ENCODE measurements at regions not wholly inside any gene's neighbourhood (a gene's known extent, or its start where the extent isn't known, plus 50 kb on each side); places are given as distances from the start of the nearest gene placed in this dataset.

DNA sequence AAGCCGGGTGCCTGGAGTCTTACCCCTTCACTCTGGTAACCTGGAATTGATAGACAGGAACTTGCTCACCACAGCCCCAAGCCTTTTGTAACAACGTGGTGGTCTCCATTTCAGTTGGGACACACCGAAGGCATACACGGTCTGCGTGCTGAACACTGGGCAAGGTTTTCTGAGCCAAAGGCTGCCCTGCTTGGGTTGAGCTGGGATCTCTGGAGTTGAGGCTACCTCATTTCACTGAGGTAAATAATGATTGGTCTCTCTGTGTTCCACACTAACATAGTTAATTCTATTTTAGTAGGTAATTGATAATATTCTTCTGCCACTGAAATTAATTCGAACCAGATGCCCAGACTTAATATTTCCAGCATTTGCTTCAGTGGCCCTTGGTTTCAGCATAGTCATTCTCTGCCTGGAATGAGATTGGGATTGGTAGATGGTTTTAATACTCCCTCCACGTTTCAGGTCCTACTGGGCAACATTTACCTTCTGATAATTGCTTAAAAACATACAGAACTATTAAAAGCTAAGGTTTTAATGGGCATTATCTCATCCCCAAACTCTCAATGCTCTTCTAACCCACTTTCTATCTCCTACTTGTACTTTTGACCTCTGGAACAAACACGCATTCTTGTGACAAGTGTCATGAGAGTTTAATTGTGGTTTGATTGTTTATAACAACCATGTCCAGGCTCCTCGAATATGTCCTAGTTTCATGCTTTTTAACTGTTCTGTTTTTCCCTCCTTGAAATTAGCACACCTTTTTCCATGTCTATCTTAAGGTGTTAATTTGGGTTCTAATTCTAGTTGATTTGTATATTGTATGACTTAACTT lies 202.3 kb upstream of the KLF6 start:
- H3K4me1 ChIP-seq (ENCODE audit: control insufficient read depth in 1 of 2, extremely low read depth in 1 of 2, insufficient read depth in 2 of 2, low read length in 2 of 2), result no peaks in the 10 kb centered on the region
- H3K36me3 Mint-ChIP-seq, result peaks cover 5% of the 10 kb centered on the region
- WGBS (ENCODE audit: insufficient coverage), result 75% methylated on average over 2 of the region's 9 CpGs
- POLR2A ChIA-PET, result no interaction called here
- no peak for DNase-seq
- no peak overlapping the region for H3K4me3 Mint-ChIP-seq
- no peaks in the 10 kb centered on the region for H3K36me3 ChIP-seq (ENCODE audit: control insufficient read depth in 2 of 2, extremely low read depth in 1 of 2, insufficient read depth in 1 of 2, low read length in 1 of 2)
- no peak overlapping the region for H3K4me3 ChIP-seq (ENCODE audit: control insufficient read depth in 1 of 2, extremely low read depth in 1 of 2, low read length in 1 of 2)
- H3K9me3 Mint-ChIP-seq, result peaks cover 0 to 8% (median 5%) of the 10 kb centered on the region in 3 donors
- no peaks in the 10 kb centered on the region for H3K27me3 ChIP-seq (replicated peaks in 1 of 2; ENCODE audit: control insufficient read depth in 2 of 2, extremely low read depth in 1 of 2, insufficient read depth in 2 of 2, low read length in 1 of 2)
- no peak overlapping the region for H3K27ac ChIP-seq (ENCODE audit: low read length)
- H3K9me3 ChIP-seq, result no peaks in the 10 kb centered on the region
- CTCF ChIA-PET, result no interaction called here
- no peaks in the 10 kb centered on the region for H3K27me3 Mint-ChIP-seq
- no peak for ATAC-seq (replicated peaks in 1 of 4)
- peaks cover 0 to 12% (median 10%) of the 10 kb centered on the region in 3 donors for H3K4me1 Mint-ChIP-seq
- no peak overlapping the region for H3K27ac Mint-ChIP-seq

DNA sequence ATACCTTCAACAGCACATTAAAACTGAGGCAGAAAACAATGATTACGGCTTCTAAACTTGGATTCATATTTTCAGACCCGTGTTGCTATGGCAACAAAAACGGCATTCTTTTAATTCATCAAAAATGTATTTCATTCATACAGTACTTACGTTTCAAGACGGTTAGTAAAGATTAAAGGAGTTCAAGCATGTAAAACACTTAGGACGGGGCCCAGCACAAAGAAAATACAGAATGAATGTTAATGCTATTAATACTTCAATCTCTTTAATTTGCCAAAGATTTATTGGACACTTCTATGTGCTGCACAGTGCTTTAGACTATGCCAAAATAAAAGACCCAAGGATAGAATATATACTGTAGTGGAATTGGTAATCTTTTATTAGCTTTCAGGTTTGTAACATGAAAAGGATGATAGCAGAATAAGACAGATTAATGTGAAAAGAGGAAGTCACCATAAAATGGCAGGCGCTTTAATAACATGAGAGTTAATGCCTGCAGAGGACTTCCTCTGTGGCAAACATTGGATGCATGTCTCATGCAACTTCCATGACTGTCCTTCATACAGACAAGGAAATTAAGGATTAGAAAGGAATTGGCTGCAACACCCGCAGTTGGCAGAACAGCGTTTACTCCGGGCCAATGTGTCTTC lies 201.6 kb upstream of the KLF6 start:
- WGBS (ENCODE audit: insufficient coverage), result 93% methylated on average over 3 of the region's 10 CpGs
- Mint-ChIP-seq H3K9me3 (peaks cover 0 to 8% (median 5%) of the 10 kb centered on the region in 3 donors), H3K36me3 (peaks cover 5% of the 10 kb centered on the region), H3K27ac (no peak overlapping the region), H3K27me3 (no peaks in the 10 kb centered on the region), H3K4me3 (no peak overlapping the region), H3K4me1 (peaks cover 0 to 13% (median 10%) of the 10 kb centered on the region in 3 donors)
- Histone ChIP-seq H3K27me3 (replicated peaks in 1 of 2; ENCODE audit: control insufficient read depth in 2 of 2, extremely low read depth in 1 of 2, insufficient read depth in 2 of 2, low read length in 1 of 2) (no peaks in the 10 kb centered on the region), H3K9me3 (no peaks in the 10 kb centered on the region), H3K4me1 (ENCODE audit: control insufficient read depth in 1 of 2, extremely low read depth in 1 of 2, insufficient read depth in 2 of 2, low read length in 2 of 2) (peaks cover 2 to 4% of the 10 kb centered on the region in 2 experiments), H3K36me3 (ENCODE audit: control insufficient read depth in 2 of 2, extremely low read depth in 1 of 2, insufficient read depth in 1 of 2, low read length in 1 of 2) (no peaks in the 10 kb centered on the region), H3K4me3 (ENCODE audit: control insufficient read depth in 1 of 2, extremely low read depth in 1 of 2, low read length in 1 of 2) (no peak overlapping the region), H3K27ac (ENCODE audit: low read length) (no peak overlapping the region)
- ATAC-seq (replicated peaks in 1 of 4), result no peak
- POLR2A ChIA-PET, result no interaction called here
- CTCF ChIA-PET, result no interaction called here
- DNase-seq, result no peak

DNA sequence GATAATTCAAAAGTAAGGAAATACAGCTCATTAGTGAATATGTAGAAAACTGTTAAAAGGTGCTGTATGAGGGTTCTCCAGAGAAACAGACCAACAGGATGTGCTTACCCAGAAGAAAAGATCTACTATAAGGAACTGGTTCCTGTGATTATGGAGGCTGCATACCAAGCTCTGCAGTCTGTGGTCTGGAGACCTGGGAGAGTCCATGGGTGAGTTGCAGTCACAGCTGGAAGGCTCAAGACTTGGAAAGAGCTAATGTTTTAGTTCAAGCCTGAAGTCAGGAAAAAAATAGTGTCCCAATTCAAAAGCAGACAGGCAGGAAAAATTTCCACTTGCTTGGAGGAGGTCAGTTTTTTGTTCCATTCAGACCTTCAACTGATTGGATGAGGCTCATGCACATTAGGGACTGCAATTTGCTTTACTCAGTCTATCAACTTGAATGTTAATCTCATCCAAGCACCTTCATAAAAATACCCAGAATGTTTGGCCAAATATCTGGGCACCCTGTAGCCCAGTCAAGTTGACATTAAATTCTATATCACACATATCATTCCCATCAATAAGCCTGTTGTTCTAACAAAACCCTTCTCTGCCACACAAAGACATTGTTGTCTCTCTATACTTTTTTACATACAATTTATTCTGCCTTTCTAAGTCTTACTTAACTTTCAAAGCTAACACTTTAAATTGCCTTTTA lies 197.9 kb upstream of the KLF6 start:
- Mint-ChIP-seq H3K4me3 (no peak overlapping the region), H3K4me1 (peaks cover 0 to 11% (median 9%) of the 10 kb centered on the region in 3 donors), H3K27ac (peak overlapping the region in 1 of 2 donors; percentile 60), H3K27me3 (no peaks in the 10 kb centered on the region), H3K36me3 (peaks cover 5% of the 10 kb centered on the region), H3K9me3 (peaks cover 0 to 8% (median 5%) of the 10 kb centered on the region in 3 donors)
- Histone ChIP-seq H3K27ac (ENCODE audit: low read length) (no peak overlapping the region), H3K9me3 (no peaks in the 10 kb centered on the region), H3K27me3 (replicated peaks in 1 of 2; ENCODE audit: control insufficient read depth in 2 of 2, extremely low read depth in 1 of 2, insufficient read depth in 2 of 2, low read length in 1 of 2) (no peaks in the 10 kb centered on the region), H3K4me1 (ENCODE audit: control insufficient read depth in 1 of 2, extremely low read depth in 1 of 2, insufficient read depth in 2 of 2, low read length in 2 of 2) (peaks cover 23 to 27% of the 10 kb centered on the region in 2 experiments), H3K4me3 (ENCODE audit: control insufficient read depth in 1 of 2, extremely low read depth in 1 of 2, low read length in 1 of 2) (no peak overlapping the region), H3K36me3 (ENCODE audit: control insufficient read depth in 2 of 2, extremely low read depth in 1 of 2, insufficient read depth in 1 of 2, low read length in 1 of 2) (peaks cover 0 to 5% of the 10 kb centered on the region in 2 donors)
- DNase-seq (no peak), ATAC-seq (replicated peaks in 1 of 4) (no peak)
- CTCF ChIA-PET, result no interaction called here
- POLR2A ChIA-PET, result interaction anchor here in 1 of 2 donors (0.5 kb wide), 1 partner anchor 277 kb away, joined by 7 read pairs; no protein-coding TSS in a partner anchor

DNA sequence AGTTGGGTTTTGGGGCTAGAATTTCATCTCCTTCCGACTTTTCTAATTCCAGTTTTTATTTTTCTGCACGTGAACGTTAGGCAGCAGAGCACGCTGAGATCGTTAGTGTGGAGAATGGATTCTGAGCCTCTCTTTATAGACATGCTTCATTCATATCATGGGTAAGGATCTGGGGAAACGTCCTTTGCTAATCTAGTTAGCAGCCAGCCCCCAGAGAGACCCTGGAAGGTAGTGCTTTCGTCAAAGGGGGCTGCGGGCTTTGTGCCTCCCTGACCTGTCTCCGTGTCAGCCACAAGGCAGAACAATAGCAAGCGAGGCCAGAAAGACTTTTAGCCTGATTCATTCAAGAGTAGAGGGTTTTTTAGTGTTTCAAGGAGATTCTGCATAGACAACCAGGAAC lies 196.3 kb upstream of the KLF6 start:
- Mint-ChIP-seq H3K36me3 (peaks cover 5% of the 10 kb centered on the region), H3K4me3 (peak overlapping the region in 1 of 3 donors; percentile 38), H3K4me1 (peaks cover 0 to 6% (median 4%) of the 10 kb centered on the region in 3 donors), H3K9me3 (peaks cover 0 to 8% (median 5%) of the 10 kb centered on the region in 3 donors), H3K27me3 (no peaks in the 10 kb centered on the region), H3K27ac (peak overlapping the region; percentile 70 to 75)
- peak overlapping the region; percentile 50 for H3K27ac ChIP-seq (ENCODE audit: low read length)
- no peak for DNase-seq
- CTCF ChIA-PET, result no interaction called here
- WGBS (ENCODE audit: insufficient coverage), result 100% methylated on average over 5 of the region's 10 CpGs
- H3K27me3 ChIP-seq (replicated peaks in 1 of 2; ENCODE audit: control insufficient read depth in 2 of 2, extremely low read depth in 1 of 2, insufficient read depth in 2 of 2, low read length in 1 of 2), result no peaks in the 10 kb centered on the region
- ATAC-seq (replicated peaks in 1 of 4), result no peak
- H3K36me3 ChIP-seq (ENCODE audit: control insufficient read depth in 2 of 2, extremely low read depth in 1 of 2, insufficient read depth in 1 of 2, low read length in 1 of 2), result peaks cover 0 to 5% of the 10 kb centered on the region in 2 donors
- H3K4me3 ChIP-seq (ENCODE audit: control insufficient read depth in 1 of 2, extremely low read depth in 1 of 2, low read length in 1 of 2), result no peak overlapping the region
- no peaks in the 10 kb centered on the region for H3K9me3 ChIP-seq
- POLR2A ChIA-PET, result interaction anchor here (0.7 to 1.1 kb wide), 2 partner anchors 204 to 206 kb away, joined by 3 read pairs; no protein-coding TSS in a partner anchor
- peaks cover 23 to 35% of the 10 kb centered on the region in 2 experiments for H3K4me1 ChIP-seq (ENCODE audit: control insufficient read depth in 1 of 2, extremely low read depth in 1 of 2, insufficient read depth in 2 of 2, low read length in 2 of 2)

DNA sequence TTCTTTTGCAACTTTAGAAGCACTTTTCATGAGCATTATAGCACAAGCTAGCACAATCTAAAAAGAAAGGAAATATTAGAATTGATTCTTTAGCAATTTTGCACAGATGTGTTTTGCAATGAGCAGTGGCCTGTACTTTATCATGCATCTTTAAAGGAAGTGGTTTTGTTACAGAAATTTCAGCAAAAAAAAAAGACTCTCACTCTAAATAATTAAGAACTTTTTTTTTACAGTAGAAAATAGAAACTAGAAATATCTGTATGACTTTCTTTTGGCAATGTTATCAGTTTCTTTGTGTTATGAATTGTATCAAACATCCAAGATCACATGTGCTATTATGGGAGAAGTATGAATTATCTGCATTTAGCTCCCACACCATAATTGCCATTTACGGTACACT lies 195.7 kb upstream of the KLF6 start:
- peak overlapping the region; percentile 17 to 38 (median 29) for H3K4me3 Mint-ChIP-seq
- H3K4me3 ChIP-seq (ENCODE audit: control insufficient read depth in 1 of 2, extremely low read depth in 1 of 2, low read length in 1 of 2), result no peak overlapping the region
- peaks cover 5% of the 10 kb centered on the region for H3K36me3 Mint-ChIP-seq
- WGBS (ENCODE audit: insufficient coverage), result no CpG with 5 or more reads among the region's 1 CpG
- ChIA-PET CTCF (no interaction called here), POLR2A (interaction anchor here (0.6 to 1.1 kb wide), 4 partner anchors 16 to 321 kb away, joined by 3 to 7 read pairs (median 3); no protein-coding TSS in a partner anchor)
- H3K4me1 Mint-ChIP-seq, result peaks cover 0 to 6% (median 2%) of the 10 kb centered on the region in 3 donors
- DNase-seq, result peak in 1 of 35 experiments; percentile 30
- H3K36me3 ChIP-seq (ENCODE audit: control insufficient read depth in 2 of 2, extremely low read depth in 1 of 2, insufficient read depth in 1 of 2, low read length in 1 of 2), result peaks cover 0 to 5% of the 10 kb centered on the region in 2 donors
- peak overlapping the region; percentile 50 for H3K27ac ChIP-seq (ENCODE audit: low read length)
- peaks cover 0 to 8% (median 5%) of the 10 kb centered on the region in 3 donors for H3K9me3 Mint-ChIP-seq
- H3K27me3 ChIP-seq (replicated peaks in 1 of 2; ENCODE audit: control insufficient read depth in 2 of 2, extremely low read depth in 1 of 2, insufficient read depth in 2 of 2, low read length in 1 of 2), result no peaks in the 10 kb centered on the region
- H3K27ac Mint-ChIP-seq, result peak overlapping the region; percentile 70 to 94
- peak in 3 of 4 experiments; percentile 29 to 46 (median 43) for ATAC-seq (replicated peaks in 1 of 4)
- H3K9me3 ChIP-seq, result no peaks in the 10 kb centered on the region
- no peaks in the 10 kb centered on the region for H3K27me3 Mint-ChIP-seq
- peaks cover 25 to 40% of the 10 kb centered on the region in 2 experiments for H3K4me1 ChIP-seq (ENCODE audit: control insufficient read depth in 1 of 2, extremely low read depth in 1 of 2, insufficient read depth in 2 of 2, low read length in 2 of 2)

DNA sequence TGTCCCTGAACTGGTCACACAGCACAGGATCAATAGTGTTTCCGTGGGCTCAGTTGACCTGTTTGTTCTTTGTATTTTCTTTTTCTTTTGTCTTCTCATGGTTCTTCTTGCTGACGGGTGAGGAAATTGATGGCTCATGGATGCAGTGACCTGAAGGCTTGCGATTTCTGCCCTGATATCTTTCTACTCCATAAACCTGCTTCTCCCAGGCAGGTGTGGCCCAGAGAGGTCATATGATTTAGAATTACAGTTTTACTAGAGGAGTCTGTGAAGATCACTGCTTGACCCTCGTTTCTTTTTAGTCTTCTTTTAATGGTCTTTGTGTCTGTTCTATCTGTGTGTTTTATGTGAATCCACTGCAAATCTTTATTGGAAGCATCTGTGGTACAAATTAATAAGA lies 195.1 kb upstream of the KLF6 start:
- peaks cover 0 to 8% (median 5%) of the 10 kb centered on the region in 3 donors for H3K9me3 Mint-ChIP-seq
- ATAC-seq (replicated peaks in 1 of 4) (no peak), DNase-seq (no peak)
- H3K36me3 ChIP-seq (ENCODE audit: control insufficient read depth in 2 of 2, extremely low read depth in 1 of 2, insufficient read depth in 1 of 2, low read length in 1 of 2), result peaks cover 0 to 5% of the 10 kb centered on the region in 2 donors
- H3K9me3 ChIP-seq, result no peaks in the 10 kb centered on the region
- H3K36me3 Mint-ChIP-seq, result peaks cover 5% of the 10 kb centered on the region
- no peaks in the 10 kb centered on the region for H3K27me3 ChIP-seq (replicated peaks in 1 of 2; ENCODE audit: control insufficient read depth in 2 of 2, extremely low read depth in 1 of 2, insufficient read depth in 2 of 2, low read length in 1 of 2)
- CTCF ChIA-PET, result no interaction called here
- H3K4me1 Mint-ChIP-seq, result peaks cover 0 to 6% (median 2%) of the 10 kb centered on the region in 3 donors
- H3K27ac Mint-ChIP-seq, result peak overlapping the region; percentile 70 to 94
- H3K27me3 Mint-ChIP-seq, result no peaks in the 10 kb centered on the region
- H3K4me3 ChIP-seq (ENCODE audit: control insufficient read depth in 1 of 2, extremely low read depth in 1 of 2, low read length in 1 of 2), result no peak overlapping the region
- POLR2A ChIA-PET, result interaction anchor here in 1 of 2 donors (0.6 to 1.1 kb wide), 2 partner anchors 205 to 320 kb away, joined by 3 read pairs; no protein-coding TSS in a partner anchor
- peaks cover 25 to 43% of the 10 kb centered on the region in 2 experiments for H3K4me1 ChIP-seq (ENCODE audit: control insufficient read depth in 1 of 2, extremely low read depth in 1 of 2, insufficient read depth in 2 of 2, low read length in 2 of 2)
- no CpG with 5 or more reads among the region's 4 CpGs for WGBS (ENCODE audit: insufficient coverage)
- H3K27ac ChIP-seq (ENCODE audit: low read length), result peak overlapping the region; percentile 50
- peak overlapping the region in 2 of 3 donors; percentile 29 to 38 for H3K4me3 Mint-ChIP-seq
